Mesothelial cell of epicardium (in vitro differentiated cells): ENCODE measurements at regions not wholly inside any gene's neighbourhood (a gene's known extent, or its start where the extent isn't known, plus 50 kb on each side); places are given as distances from the start of the nearest gene placed in this dataset.

Experiments
- DNase-seq, 2 experiments: peaks; one replicate each; pipeline ENCODE4 v3.0.0; 2021; ENCODE audit warnings: low spot score in 2 of 2; ENCODE audit not compliant: unreplicated experiment in 2 of 2
- H3K27ac Mint-ChIP-seq: 2 replicates; pipeline ENCODE4 v1.8.0; 2021; ENCODE audit warnings: mixed read lengths
- H3K27me3 Mint-ChIP-seq: 2 replicates; pipeline ENCODE4 v1.8.0; 2021; ENCODE audit warnings: low read depth, mixed read lengths
- H3K36me3 Mint-ChIP-seq: 2 replicates; pipeline ENCODE4 v1.8.0; 2021; ENCODE audit warnings: mixed read lengths
- H3K4me1 Mint-ChIP-seq: 2 replicates; pipeline ENCODE4 v1.8.0; 2021; ENCODE audit warnings: mixed read lengths
- H3K4me3 Mint-ChIP-seq: 2 replicates; pipeline ENCODE4 v1.8.0; 2021; ENCODE audit warnings: mild to moderate bottlenecking, moderate library complexity, mixed read lengths
- H3K9me3 Mint-ChIP-seq: 2 replicates; pipeline ENCODE4 v1.8.0; 2021; ENCODE audit warnings: mixed read lengths
- CTCF ChIP-seq: fragments of 200-600 bp; sonication (generic); IDR thresholded peaks from one replicate; pipeline ENCODE4 v1.5.0; 2021; ENCODE audit warnings: antibody characterized with exemption; ENCODE audit not compliant: unreplicated experiment

GRCh38 chr16:82340531-82340930 is 170.5 kb upstream of the MPHOSPH6 start:
- Mint-ChIP-seq H3K9me3 (peaks cover 19% of the 10 kb centered on the region), H3K4me1 (no peaks in the 10 kb centered on the region), H3K27ac (no peak overlapping the region), H3K4me3 (no peak overlapping the region), H3K36me3 (no peaks in the 10 kb centered on the region), H3K27me3 (peaks cover 32% of the 10 kb centered on the region)
- no peak for DNase-seq
- TF ChIP-seq CTCF: no peak

GRCh38 chr16:82337355-82337754 is 167.3 kb upstream of the MPHOSPH6 start:
- DNase-seq: no peak
- H3K27ac Mint-ChIP-seq: no peak overlapping the region
- no peaks in the 10 kb centered on the region for H3K4me1 Mint-ChIP-seq
- H3K27me3 Mint-ChIP-seq: peaks cover 21% of the 10 kb centered on the region
- no peak overlapping the region for H3K4me3 Mint-ChIP-seq
- peaks cover 22% of the 10 kb centered on the region for H3K9me3 Mint-ChIP-seq
- TF ChIP-seq CTCF: no peak
- no peaks in the 10 kb centered on the region for H3K36me3 Mint-ChIP-seq

GRCh38 chr16:82331974-82332750 is 162.1 kb upstream of the MPHOSPH6 start:
- TF ChIP-seq CTCF: no peak
- H3K27me3 Mint-ChIP-seq: peaks cover 35% of the 10 kb centered on the region
- no peak overlapping the region for H3K27ac Mint-ChIP-seq
- H3K36me3 Mint-ChIP-seq: no peaks in the 10 kb centered on the region
- no peaks in the 10 kb centered on the region for H3K4me1 Mint-ChIP-seq
- H3K4me3 Mint-ChIP-seq: no peak overlapping the region
- H3K9me3 Mint-ChIP-seq: peaks cover 16% of the 10 kb centered on the region
- DNase-seq: no peak

GRCh38 chr16:82331397-82331796 is 161.4 kb upstream of the MPHOSPH6 start:
- no peak for TF ChIP-seq CTCF
- Mint-ChIP-seq H3K4me1 (no peaks in the 10 kb centered on the region), H3K9me3 (peaks cover 10% of the 10 kb centered on the region), H3K27me3 (peaks cover 42% of the 10 kb centered on the region), H3K27ac (no peak overlapping the region), H3K36me3 (no peaks in the 10 kb centered on the region), H3K4me3 (no peak overlapping the region)
- DNase-seq: no peak

- TF ChIP-seq CTCF: no peak
- Mint-ChIP-seq H3K4me3 (no peak overlapping the region), H3K27ac (no peak overlapping the region), H3K4me1 (no peaks in the 10 kb centered on the region), H3K36me3 (no peaks in the 10 kb centered on the region), H3K27me3 (peaks cover 39% of the 10 kb centered on the region), H3K9me3 (no peaks in the 10 kb centered on the region)
- no peak for DNase-seq
Measured at GRCh38 chr16:82329504-82330192, 159.6 kb upstream of the MPHOSPH6 start.
